HG03025 (cell line): ENCODE measurements at regions not wholly inside any gene's neighbourhood (a gene's known extent, or its start where the extent isn't known, plus 50 kb on each side); places are given as distances from the start of the nearest gene placed in this dataset.

Experiments used
- ATAC-seq: cut with Tn5 transposase; IDR thresholded peaks from one replicate; pipeline ENCODE4 v1.9.1; 2021; ENCODE audit warnings: mild to moderate bottlenecking, moderate library complexity; ENCODE audit not compliant: unreplicated experiment, low FRiP score

- ATAC-seq: no peak
These were observed 458.1 kb downstream of the RPS24 start for GRCh38 chr10:78491812-78492211.

- ATAC-seq: no peak
These were observed 458.8 kb downstream of the RPS24 start for GRCh38 chr10:78492424-78492823.

- ATAC-seq: no peak
These were observed 460.5 kb downstream of the RPS24 start for GRCh38 chr10:78494179-78494578.

- ATAC-seq: no peak
These were observed 468.7 kb downstream of the RPS24 start for GRCh38 chr10:78502210-78502936.

GRCh38 chr10:78504181-78504580, 470.5 kb downstream of the RPS24 start:
- ATAC-seq: no peak

- no peak for ATAC-seq
These were observed 472.0 kb downstream of the RPS24 start for GRCh38 chr10:78505657-78506056.

GRCh38 chr10:78506614-78507013, 473.0 kb downstream of the RPS24 start:
- ATAC-seq: no peak

- ATAC-seq: no peak
These were observed 474.0 kb downstream of the RPS24 start for GRCh38 chr10:78507510-78508160.

- ATAC-seq: no peak
These were observed 475.5 kb downstream of the RPS24 start for GRCh38 chr10:78508955-78509748.

- no peak for ATAC-seq
These were observed 477.1 kb downstream of the RPS24 start for GRCh38 chr10:78510566-78511323.

- no peak for ATAC-seq
These were observed 477.9 kb downstream of the RPS24 start for GRCh38 chr10:78511324-78512204.

GRCh38 chr10:78512205-78512550, 478.5 kb downstream of the RPS24 start:
- ATAC-seq: no peak

GRCh38 chr10:78513330-78513729, 479.7 kb downstream of the RPS24 start:
- no peak for ATAC-seq

- no peak for ATAC-seq
These were observed 480.3 kb downstream of the RPS24 start for GRCh38 chr10:78513986-78514385.

- no peak for ATAC-seq
These were observed 480.8 kb downstream of the RPS24 start for GRCh38 chr10:78514459-78514858.

GRCh38 chr10:78515038-78515872, 481.6 kb downstream of the RPS24 start:
- ATAC-seq: no peak

- ATAC-seq: no peak
These were observed 482.1 kb downstream of the RPS24 start for GRCh38 chr10:78515873-78516153.

GRCh38 chr10:78516236-78516635, 482.6 kb downstream of the RPS24 start:
- no peak for ATAC-seq

GRCh38 chr10:78516756-78517155, 483.1 kb downstream of the RPS24 start:
- no peak for ATAC-seq
